CD4-positive, alpha-beta T cell (primary cell): ENCODE measurements at regions not wholly inside any gene's neighbourhood (a gene's known extent, or its start where the extent isn't known, plus 50 kb on each side); places are given as distances from the start of the nearest gene placed in this dataset.

Experiments used
- ATAC-seq: fragments of 200-7000 bp; cut with Tn5 transposase; one replicate; pipeline ENCODE4 v1.10.0; 2022; ENCODE audit warnings: mild to moderate bottlenecking; ENCODE audit not compliant: poor library complexity
- CTCF ChIA-PET: fragments of 350-600 bp; sonication (Branson Sonifier 250); formaldehyde crosslinking; loops from one replicate; lab custom pipeline; 2021; ENCODE audit warnings: antibody characterized with exemption, inconsistent platforms; lab: Charles Lee
- POLR2A ChIA-PET: fragments of 350-600 bp; sonication (Branson Sonifier 250); formaldehyde crosslinking; loops from one replicate; lab custom pipeline; 2021; ENCODE audit warnings: antibody characterized with exemption, inconsistent platforms; lab: Charles Lee
- DNase-seq, 14 experiments: peaks; one replicate each; pipeline ENCODE4 v3.0.0-alpha.2; 2013 to 2020; ENCODE audit warnings: mixed read lengths in 2 of 14
- H3K27ac ChIP-seq, 2 donors: one replicate each; pipeline versions ENCODE4 v1.5.1 to v1.7.0; 2013; ENCODE audit warnings: low read length in 2 of 2, low read depth in 1 of 2, mild to moderate bottlenecking in 1 of 2
- H3K27me3 ChIP-seq, 2 experiments: 1 replicate in 1 of 2; 2 replicates in 1 of 2; pipeline versions ENCODE4 v1.6.1 to v1.7.0; 2013; ENCODE audit warnings: low read length in 2 of 2, control low read depth in 1 of 2, mild to moderate bottlenecking in 1 of 2, moderate library complexity in 1 of 2; ENCODE audit not compliant: insufficient read depth in 2 of 2, control insufficient read depth in 1 of 2
- H3K36me3 ChIP-seq: one replicate; pipeline ENCODE4 v1.6.1; 2013; ENCODE audit warnings: low read length, control low read depth; ENCODE audit not compliant: insufficient read depth
- H3K4me1 ChIP-seq: one replicate; pipeline ENCODE4 v1.6.1; 2013; ENCODE audit warnings: low read length, control low read depth; ENCODE audit not compliant: insufficient read depth
- H3K4me3 ChIP-seq: one replicate; pipeline ENCODE4 v1.5.1; 2013; ENCODE audit warnings: mild to moderate bottlenecking, low read length, moderate library complexity
- H3K9me3 ChIP-seq, 2 experiments: 1 replicate in 1 of 2; 2 replicates in 1 of 2; pipeline versions ENCODE4 v1.6.1 to v1.7.0; 2013; ENCODE audit warnings: low read length in 2 of 2, mild to moderate bottlenecking in 2 of 2, control low read depth in 1 of 2, moderate library complexity in 1 of 2; ENCODE audit not compliant: control insufficient read depth in 1 of 2, insufficient read depth in 1 of 2
- H3K27ac Mint-ChIP-seq: one replicate; pipeline ENCODE4 v1.8.0; 2020; ENCODE audit warnings: mixed read lengths
- H3K27me3 Mint-ChIP-seq: one replicate; pipeline ENCODE4 v1.8.0; 2021; ENCODE audit warnings: mixed read lengths
- H3K36me3 Mint-ChIP-seq: one replicate; pipeline ENCODE4 v1.8.0; 2021; ENCODE audit warnings: low read depth, mixed read lengths
- H3K4me1 Mint-ChIP-seq: one replicate; pipeline ENCODE4 v1.8.0; 2021; ENCODE audit warnings: low read depth, mixed read lengths
- H3K4me3 Mint-ChIP-seq: one replicate; pipeline ENCODE4 v1.8.0; 2020; ENCODE audit warnings: mild to moderate bottlenecking, mixed read lengths
- H3K9me3 Mint-ChIP-seq: one replicate; pipeline ENCODE4 v1.8.0; 2020; ENCODE audit warnings: mixed read lengths
- CTCF ChIP-seq: fragments of 200-600 bp; IDR thresholded peaks from one replicate; pipeline ENCODE4 v1.8.0; 2022; ENCODE audit warnings: antibody characterized with exemption, mild to moderate bottlenecking
- intact Hi-C, 2 experiments: fragments of 100-400 bp; cut with DNase I in 1 of 2; cut with micrococcal nuclease in 1 of 2; formaldehyde crosslinking; loops; one replicate each; pipeline versions ENCODE4 v1.15.1 to v1.9.0; 2023 to 2025; cut with DNase I, micrococcal nuclease

- Histone ChIP-seq H3K27ac (no peak overlapping the region), H3K27me3 (peaks cover 0 to 9% of the 10 kb centered on the region in 2 experiments), H3K4me1 (no peaks in the 10 kb centered on the region), H3K9me3 (no peaks in the 10 kb centered on the region), H3K4me3 (no peak overlapping the region), H3K36me3 (no peaks in the 10 kb centered on the region)
- no peaks in the 10 kb centered on the region for H3K9me3 Mint-ChIP-seq
- H3K27me3 Mint-ChIP-seq = peaks cover 61% of the 10 kb centered on the region
- H3K4me3 Mint-ChIP-seq = no peak overlapping the region
- intact Hi-C loops = no loop called here
- H3K4me1 Mint-ChIP-seq = no peaks in the 10 kb centered on the region
- CTCF ChIA-PET = no interaction called here
- POLR2A ChIA-PET = no interaction called here
- DNase-seq (no peak), ATAC-seq (no peak)
- no peaks in the 10 kb centered on the region for H3K36me3 Mint-ChIP-seq
- no peak overlapping the region for H3K27ac Mint-ChIP-seq
- no peak for TF ChIP-seq CTCF
These were observed 490.9 kb upstream of the MDFIC2 start for GRCh38 chr3:70803319-70803718.

GRCh38 chr3:70800951-70801350 lies 488.5 kb upstream of the MDFIC2 start:
- H3K27me3 Mint-ChIP-seq = peaks cover 53% of the 10 kb centered on the region

GRCh38 chr3:70789878-70790277 lies 477.4 kb upstream of the MDFIC2 start:
- Mint-ChIP-seq H3K27ac (no peak overlapping the region), H3K36me3 (no peaks in the 10 kb centered on the region), H3K27me3 (no peaks in the 10 kb centered on the region), H3K9me3 (no peaks in the 10 kb centered on the region), H3K4me1 (no peaks in the 10 kb centered on the region), H3K4me3 (no peak overlapping the region)
- DNase-seq (no peak), ATAC-seq (no peak)
- Histone ChIP-seq H3K4me1 (no peaks in the 10 kb centered on the region), H3K36me3 (no peaks in the 10 kb centered on the region), H3K27me3 (no peaks in the 10 kb centered on the region), H3K27ac (no peak overlapping the region), H3K4me3 (no peak overlapping the region), H3K9me3 (no peaks in the 10 kb centered on the region)
- intact Hi-C loops = no loop called here
- no peak for TF ChIP-seq CTCF
- ChIA-PET POLR2A (interaction anchor here (0.6 kb wide), 1 partner anchor 102 kb away, joined by 3 read pairs; no protein-coding TSS in a partner anchor), CTCF (no interaction called here)

More at GRCh38 chr3:70800951-70801350, 488.5 kb upstream of the MDFIC2 start:
- H3K27me3 ChIP-seq = peaks cover 7 to 9% of the 10 kb centered on the region in 2 experiments
- H3K27ac Mint-ChIP-seq = no peak overlapping the region
- ChIA-PET POLR2A (no interaction called here), CTCF (no interaction called here)
- H3K9me3 ChIP-seq = no peaks in the 10 kb centered on the region
- H3K4me3 ChIP-seq = no peak overlapping the region
- H3K4me1 ChIP-seq = no peaks in the 10 kb centered on the region
- no peaks in the 10 kb centered on the region for H3K36me3 ChIP-seq
- TF ChIP-seq CTCF = no peak
- DNase-seq (no peak), ATAC-seq (no peak)
- no peaks in the 10 kb centered on the region for H3K9me3 Mint-ChIP-seq
- no peak overlapping the region for H3K27ac ChIP-seq
- H3K36me3 Mint-ChIP-seq = no peaks in the 10 kb centered on the region
- no peak overlapping the region for H3K4me3 Mint-ChIP-seq
- intact Hi-C loops = no loop called here
- H3K4me1 Mint-ChIP-seq = no peaks in the 10 kb centered on the region
